NCI-H748 treated with DMSO at 0.1 percent for 48 hours (cell line): ENCODE measurements at regions not wholly inside any gene's neighbourhood (a gene's known extent, or its start where the extent isn't known, plus 50 kb on each side); places are given as distances from the start of the nearest gene placed in this dataset.

Experiments used
- DNase-seq: peaks from one replicate; lab custom pipeline; 2025; lab: John Stamatoyannopoulos, UW

GRCh38 chr2:198702796-198703195 is 754.9 kb downstream of the SATB2 start:
- DNase-seq, result no peak

- DNase-seq, result no peak
Measured at GRCh38 chr2:198701481-198701880, 756.3 kb downstream of the SATB2 start.

GRCh38 chr2:198700319-198700718 is 757.4 kb downstream of the SATB2 start:
- peak; percentile 92 for DNase-seq

GRCh38 chr2:198698230-198698629 is 759.5 kb downstream of the SATB2 start:
- DNase-seq, result no peak

GRCh38 chr2:198697794-198698193 is 759.9 kb downstream of the SATB2 start:
- DNase-seq, result no peak

- no peak for DNase-seq
Measured at GRCh38 chr2:198697218-198697617, 760.5 kb downstream of the SATB2 start.

GRCh38 chr2:198695879-198696278 is 761.9 kb downstream of the SATB2 start:
- no peak for DNase-seq

GRCh38 chr2:198692907-198693510 is 764.7 kb downstream of the SATB2 start:
- peak; percentile 82 for DNase-seq

- no peak for DNase-seq
Measured at GRCh38 chr2:198691236-198691635, 766.5 kb downstream of the SATB2 start.

- DNase-seq, result no peak
Measured at GRCh38 chr2:198664321-198664720, 793.4 kb downstream of the SATB2 start.

GRCh38 chr2:198662905-198663304 is 794.8 kb downstream of the SATB2 start:
- no peak for DNase-seq

GRCh38 chr2:198660501-198660900 is 797.2 kb downstream of the SATB2 start:
- DNase-seq, result no peak

GRCh38 chr2:198659096-198659870 is 798.5 kb downstream of the SATB2 start:
- DNase-seq, result no peak

- DNase-seq, result peak; percentile 34
Measured at GRCh38 chr2:198657512-198658121, 800.1 kb downstream of the SATB2 start.

- DNase-seq, result no peak
Measured at GRCh38 chr2:198656869-198657268, 800.9 kb downstream of the SATB2 start.

- no peak for DNase-seq
Measured at GRCh38 chr2:198654646-198655045, 803.1 kb downstream of the SATB2 start.

- DNase-seq, result no peak
Measured at GRCh38 chr2:198653311-198653710, 804.4 kb downstream of the SATB2 start.

GRCh38 chr2:198652461-198652860 is 805.3 kb downstream of the SATB2 start:
- DNase-seq, result no peak

GRCh38 chr2:198645816-198646215 is 811.9 kb downstream of the SATB2 start:
- no peak for DNase-seq

GRCh38 chr2:198641161-198641560 is 816.6 kb downstream of the SATB2 start:
- no peak for DNase-seq

- no peak for DNase-seq
Measured at GRCh38 chr2:198640463-198640862, 817.3 kb downstream of the SATB2 start.

GRCh38 chr2:198639580-198639979 is 818.2 kb downstream of the SATB2 start:
- no peak for DNase-seq

GRCh38 chr2:198638577-198638976 is 819.2 kb downstream of the SATB2 start:
- DNase-seq, result no peak
